Tongue (tissue), 1 donor: ENCODE measurements at regions not wholly inside any gene's neighbourhood (a gene's known extent, or its start where the extent isn't known, plus 50 kb on each side); places are given as distances from the start of the nearest gene placed in this dataset.

Experiments used
- DNase-seq: peaks from one replicate; pipeline ENCODE4 v3.0.0-alpha.2; 2015

GRCh38 chr12:4969405-4969804 is 59.7 kb downstream of the KCNA1 start:
- no peak for DNase-seq

GRCh38 chr12:4974217-4974616 is 64.5 kb downstream of the KCNA1 start:
- DNase-seq = no peak

- DNase-seq = no peak
Observed at GRCh38 chr12:4975574-4975973, 65.9 kb downstream of the KCNA1 start.

- DNase-seq = no peak
Observed at GRCh38 chr12:4977102-4977501, 66.6 kb upstream of the KCNA5 start.

- peak; percentile 80 for DNase-seq
Observed at GRCh38 chr12:4978737-4979136, 64.9 kb upstream of the KCNA5 start.

- DNase-seq = no peak
Observed at GRCh38 chr12:4979737-4980136, 63.9 kb upstream of the KCNA5 start.

- no peak for DNase-seq
Observed at GRCh38 chr12:4984344-4984743, 59.3 kb upstream of the KCNA5 start.

- DNase-seq = no peak
Observed at GRCh38 chr12:4984971-4985370, 58.7 kb upstream of the KCNA5 start.

- no peak for DNase-seq
Observed at GRCh38 chr12:4985820-4986219, 57.9 kb upstream of the KCNA5 start.

GRCh38 chr12:4987076-4988046 is 56.3 kb upstream of the KCNA5 start:
- no peak for DNase-seq

- no peak for DNase-seq
Observed at GRCh38 chr12:4991373-4991772, 52.3 kb upstream of the KCNA5 start.

GRCh38 chr12:4991801-4992200 is 51.9 kb upstream of the KCNA5 start:
- no peak for DNase-seq

- DNase-seq = no peak
Observed at GRCh38 chr12:4992871-4993270, 50.8 kb upstream of the KCNA5 start.
